Activated CD8-positive, alpha-beta T cell treated with anti-CD3 and anti-CD28 coated beads for 36 hours (primary cell): ENCODE measurements at regions not wholly inside any gene's neighbourhood (a gene's known extent, or its start where the extent isn't known, plus 50 kb on each side); places are given as distances from the start of the nearest gene placed in this dataset.

Source experiments
- ATAC-seq: fragments of 200-7000 bp; cut with Tn5 transposase; one replicate; pipeline ENCODE4 v1.10.0; 2021; ENCODE audit warnings: mild to moderate bottlenecking, moderate library complexity
- CTCF ChIA-PET: fragments of 350-600 bp; sonication (Branson Sonifier 250); formaldehyde crosslinking; loops from one replicate; lab custom pipeline; 2021; ENCODE audit warnings: antibody characterized with exemption; lab: Charles Lee
- POLR2A ChIA-PET: fragments of 350-600 bp; sonication (Branson Sonifier 250); formaldehyde crosslinking; loops from one replicate; lab custom pipeline; 2021; ENCODE audit warnings: antibody characterized with exemption; lab: Charles Lee
- DNase-seq: peaks from one replicate; pipeline ENCODE4 v3.0.0-alpha.2; 2020
- H3K27ac Mint-ChIP-seq: one replicate; pipeline ENCODE4 v1.8.0; 2021; ENCODE audit warnings: mild to moderate bottlenecking, mixed read lengths
- H3K27me3 Mint-ChIP-seq: one replicate; pipeline ENCODE4 v1.8.0; 2021; ENCODE audit warnings: mixed read lengths
- H3K36me3 Mint-ChIP-seq: one replicate; pipeline ENCODE4 v1.8.0; 2021; ENCODE audit warnings: low read depth, mixed read lengths
- H3K4me1 Mint-ChIP-seq: one replicate; pipeline ENCODE4 v1.8.0; 2021; ENCODE audit warnings: low read depth, mixed read lengths
- H3K4me3 Mint-ChIP-seq: one replicate; pipeline ENCODE4 v1.8.0; 2021; ENCODE audit warnings: mild to moderate bottlenecking, moderate library complexity, mixed read lengths
- H3K9me3 Mint-ChIP-seq: one replicate; pipeline ENCODE4 v1.8.0; 2021; ENCODE audit warnings: mixed read lengths
- CTCF ChIP-seq: fragments of 200-600 bp; IDR thresholded peaks from one replicate; pipeline ENCODE4 v1.8.0; 2022; ENCODE audit warnings: antibody characterized with exemption, mild to moderate bottlenecking
- intact Hi-C: fragments of 100-400 bp; cut with micrococcal nuclease; formaldehyde crosslinking; loops from one replicate; pipeline ENCODE4 v1.10.0; 2022

- no peak for TF ChIP-seq CTCF
- Mint-ChIP-seq H3K9me3 (peaks cover 6% of the 10 kb centered on the region), H3K27ac (no peak overlapping the region), H3K36me3 (no peaks in the 10 kb centered on the region), H3K4me1 (no peaks in the 10 kb centered on the region), H3K4me3 (no peak overlapping the region), H3K27me3 (no peaks in the 10 kb centered on the region)
- DNase-seq = no peak
- no peak for ATAC-seq
- POLR2A ChIA-PET = no interaction called here
- CTCF ChIA-PET = no interaction called here
- intact Hi-C loops = no loop called here
Observed at GRCh38 chr1:191643060-191643459, 515.2 kb upstream of the RGS18 start.

- H3K4me3 Mint-ChIP-seq = no peak overlapping the region
- no peaks in the 10 kb centered on the region for H3K4me1 Mint-ChIP-seq
- no peak for TF ChIP-seq CTCF
- H3K9me3 Mint-ChIP-seq = peaks cover 4% of the 10 kb centered on the region
- ChIA-PET POLR2A (no interaction called here), CTCF (no interaction called here)
- intact Hi-C loops = no loop called here
- ATAC-seq (no peak), DNase-seq (no peak)
- H3K27ac Mint-ChIP-seq = no peak overlapping the region
- H3K27me3 Mint-ChIP-seq = no peaks in the 10 kb centered on the region
- no peaks in the 10 kb centered on the region for H3K36me3 Mint-ChIP-seq
Observed at GRCh38 chr1:191648939-191649338, 509.3 kb upstream of the RGS18 start.

GRCh38 chr1:191662051-191662450 lies 496.2 kb upstream of the RGS18 start:
- H3K4me1 Mint-ChIP-seq = no peaks in the 10 kb centered on the region
- no peak for TF ChIP-seq CTCF
- H3K4me3 Mint-ChIP-seq = no peak overlapping the region
- DNase-seq (no peak), ATAC-seq (no peak)
- no peaks in the 10 kb centered on the region for H3K27me3 Mint-ChIP-seq
- H3K9me3 Mint-ChIP-seq = peaks cover 1% of the 10 kb centered on the region
- intact Hi-C loops = no loop called here
- H3K36me3 Mint-ChIP-seq = no peaks in the 10 kb centered on the region
- H3K27ac Mint-ChIP-seq = no peak overlapping the region
- ChIA-PET CTCF (no interaction called here), POLR2A (no interaction called here)

GRCh38 chr1:191662746-191663145 lies 495.5 kb upstream of the RGS18 start:
- Mint-ChIP-seq H3K4me1 (no peaks in the 10 kb centered on the region), H3K36me3 (no peaks in the 10 kb centered on the region), H3K9me3 (peaks cover 1% of the 10 kb centered on the region), H3K27me3 (no peaks in the 10 kb centered on the region), H3K4me3 (no peak overlapping the region), H3K27ac (no peak overlapping the region)
- no peak for ATAC-seq
- intact Hi-C loops = no loop called here
- ChIA-PET CTCF (no interaction called here), POLR2A (no interaction called here)
- TF ChIP-seq CTCF = no peak
- DNase-seq = no peak

GRCh38 chr1:191668525-191668924 lies 489.7 kb upstream of the RGS18 start:
- Mint-ChIP-seq H3K27me3 (no peaks in the 10 kb centered on the region), H3K4me1 (no peaks in the 10 kb centered on the region), H3K27ac (no peak overlapping the region), H3K36me3 (no peaks in the 10 kb centered on the region), H3K4me3 (no peak overlapping the region), H3K9me3 (peaks cover 1% of the 10 kb centered on the region)
- CTCF ChIA-PET = no interaction called here
- POLR2A ChIA-PET = no interaction called here
- TF ChIP-seq CTCF = no peak
- no peak for DNase-seq
- ATAC-seq = no peak
- intact Hi-C loops = no loop called here
